B cell (primary cell): ENCODE measurements at regions not wholly inside any gene's neighbourhood (a gene's known extent, or its start where the extent isn't known, plus 50 kb on each side); places are given as distances from the start of the nearest gene placed in this dataset.

Experiments
- ATAC-seq: fragments of 200-7000 bp; cut with Tn5 transposase; one replicate; pipeline ENCODE4 v1.10.0; 2021; ENCODE audit warnings: low read depth, mild to moderate bottlenecking, moderate number of reproducible peaks, moderate library complexity
- CTCF ChIA-PET: fragments of 350-600 bp; sonication (Branson Sonifier 250); formaldehyde crosslinking; loops from one replicate; lab custom pipeline; 2021; ENCODE audit warnings: antibody characterized with exemption, inconsistent platforms; lab: Charles Lee
- POLR2A ChIA-PET: fragments of 350-600 bp; sonication (Branson Sonifier 250); formaldehyde crosslinking; loops from one replicate; lab custom pipeline; 2021; ENCODE audit warnings: antibody characterized with exemption; lab: Charles Lee
- DNase-seq: peaks from one replicate; pipeline ENCODE4 v3.0.0; 2013
- H2AFZ ChIP-seq: 2 replicates; pipeline ENCODE4 v1.6.1; 2012; ENCODE audit warnings: mild to moderate bottlenecking, low read depth, low read length; ENCODE audit not compliant: insufficient read depth, poor library complexity, severe bottlenecking
- H3K27ac ChIP-seq, 2 donors: 1 replicate in 1 of 2; 2 replicates in 1 of 2; pipeline ENCODE4 v1.5.1; 2012 to 2013; ENCODE audit warnings: low read length in 2 of 2, mild to moderate bottlenecking in 2 of 2, moderate library complexity in 1 of 2
- H3K27me3 ChIP-seq, 4 experiments: fragments of 200-600 bp in 1 of 4; sonication (generic) in 1 of 4; replicated peaks in 1 of 4; 1 replicate in 2 of 4; 2 replicates in 2 of 4; pipeline versions ENCODE4 v1.6.1 to v1.7.0; 2013 to 2016; ENCODE audit warnings: low read length in 3 of 4, mild to moderate bottlenecking in 2 of 4, mixed read lengths in 1 of 4, moderate library complexity in 1 of 4; ENCODE audit not compliant: insufficient read depth in 4 of 4, control insufficient read depth in 3 of 4; ENCODE audit errors: control extremely low read depth in 1 of 4
- H3K36me3 ChIP-seq, 2 experiments: replicated peaks in 1 of 2; 1 replicate in 1 of 2; 2 replicates in 1 of 2; pipeline versions ENCODE4 v1.6.1 to v1.7.1; 2013; ENCODE audit warnings: low read length in 1 of 2; ENCODE audit not compliant: insufficient read depth in 2 of 2, control insufficient read depth in 1 of 2; ENCODE audit errors: control extremely low read depth in 1 of 2, extremely low read depth in 1 of 2
- H3K4me1 ChIP-seq, 2 donors: fragments of 200-600 bp in 1 of 2; sonication (generic) in 1 of 2; 1 replicate in 1 of 2; 2 replicates in 1 of 2; pipeline versions ENCODE4 v1.5.1 to v1.6.1; 2013 to 2017; ENCODE audit warnings: low read length in 2 of 2; ENCODE audit not compliant: control insufficient read depth in 2 of 2, insufficient read depth in 2 of 2
- H3K4me2 ChIP-seq: replicated peaks from 2 replicates; pipeline ENCODE3; 2012; ENCODE audit warnings: mild to moderate bottlenecking, low read depth, low read length; ENCODE audit not compliant: poor library complexity, severe bottlenecking
- H3K4me3 ChIP-seq, 5 experiments: fragments of 200-600 bp in 1 of 5; sonication (generic) in 1 of 5; 1 replicate in 3 of 5; 2 replicates in 2 of 5; pipeline versions ENCODE4 v1.5.1 to v1.7.0; 2011 to 2016; ENCODE audit warnings: low read length in 4 of 5, mild to moderate bottlenecking in 4 of 5, low read depth in 2 of 5, control low read depth in 1 of 5, moderate library complexity in 1 of 5; ENCODE audit not compliant: insufficient read depth in 1 of 5; ENCODE audit errors: control extremely low read depth in 1 of 5, extremely low read depth in 1 of 5
- H3K79me2 ChIP-seq: fragments of 200-600 bp; sonication (generic); one replicate; pipeline ENCODE4 v1.6.0; 2016; ENCODE audit warnings: low read length; ENCODE audit not compliant: control insufficient read depth, insufficient read depth
- H3K9ac ChIP-seq: fragments of 200-600 bp; sonication (generic); 2 replicates; pipeline ENCODE4 v1.6.1; 2017; ENCODE audit warnings: mild to moderate bottlenecking, low read length, moderate library complexity
- H3K9me3 ChIP-seq, 3 donors: one replicate each; pipeline versions ENCODE4 v1.6.1 to v1.7.1; 2013; ENCODE audit warnings: low read length in 2 of 3; ENCODE audit not compliant: control insufficient read depth in 2 of 3, insufficient read depth in 1 of 3; ENCODE audit errors: control extremely low read depth in 1 of 3
- H4K20me1 ChIP-seq: 2 replicates; pipeline ENCODE4 v1.6.0; 2012; ENCODE audit warnings: mild to moderate bottlenecking, low read length; ENCODE audit not compliant: insufficient read depth, control insufficient read depth, poor library complexity, severe bottlenecking
- H3K27ac Mint-ChIP-seq: one replicate; pipeline ENCODE4 v1.8.0; 2021; ENCODE audit warnings: mixed read lengths
- H3K27me3 Mint-ChIP-seq: one replicate; pipeline ENCODE4 v1.8.0; 2021; ENCODE audit warnings: mixed read lengths
- H3K4me1 Mint-ChIP-seq: one replicate; pipeline ENCODE4 v1.8.0; 2021; ENCODE audit warnings: mixed read lengths
- H3K4me3 Mint-ChIP-seq: one replicate; pipeline ENCODE4 v1.8.0; 2021; ENCODE audit warnings: mixed read lengths
- H3K9me3 Mint-ChIP-seq: one replicate; pipeline ENCODE4 v1.8.0; 2022; ENCODE audit warnings: mixed read lengths; ENCODE audit not compliant: insufficient read depth
- EZH2 ChIP-seq: IDR thresholded peaks from 2 replicates; pipeline ENCODE4 v1.6.1; 2012; ENCODE audit warnings: borderline replicate concordance, low read depth, mild to moderate bottlenecking, moderate library complexity, low read length; ENCODE audit not compliant: insufficient read depth, poor library complexity, severe bottlenecking
- WGBS: methylation state at CpG from one replicate; pipeline ENCODE4 v1.1.5; 2013; ENCODE audit warnings: missing lambda C conversion rate; ENCODE audit not compliant: insufficient coverage; 5-methylcytosine and 5-hydroxymethylcytosine counted together
- intact Hi-C: fragments of 100-400 bp; cut with micrococcal nuclease; formaldehyde crosslinking; loops from one replicate; pipeline ENCODE4 v1.10.0; 2022
- TF ChIP-seq, protein P1 (sequence below): fragments of 200-600 bp; IDR thresholded peaks from one replicate; pipeline ENCODE4 v1.8.0; 2022; ENCODE audit warnings: antibody characterized with exemption, mild to moderate bottlenecking

DNA sequence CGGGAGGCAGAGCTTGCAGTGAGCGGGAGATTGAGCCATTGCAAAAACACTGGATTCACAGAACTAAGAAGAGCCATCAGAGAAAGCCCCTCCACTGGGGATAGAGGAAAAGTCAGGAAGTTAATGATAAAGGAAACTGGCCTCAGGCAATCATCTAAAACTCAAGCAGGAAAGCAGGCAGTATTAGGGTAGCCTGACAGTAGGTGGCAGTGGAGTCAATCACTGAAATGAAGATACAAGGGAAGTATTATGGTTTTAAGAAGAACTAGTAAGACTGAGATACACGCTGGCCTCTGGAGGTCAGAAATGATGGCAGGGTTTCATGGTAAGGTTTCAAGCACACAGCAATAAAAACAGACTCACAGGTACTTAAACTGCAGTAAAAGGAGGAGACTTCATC lies 578.3 kb downstream of the HACE1 start:
- no peak for DNase-seq
- Mint-ChIP-seq H3K27me3 (no peaks in the 10 kb centered on the region), H3K9me3 (peaks cover 4% of the 10 kb centered on the region), H3K4me3 (no peak overlapping the region), H3K4me1 (no peaks in the 10 kb centered on the region), H3K27ac (no peak overlapping the region)
- Histone ChIP-seq H3K4me2 (no peak overlapping the region), H2AFZ (no peak overlapping the region), H3K4me1 (no peaks in the 10 kb centered on the region), H3K9ac (no peak overlapping the region), H3K9me3 (no peaks in the 10 kb centered on the region), H4K20me1 (no peaks in the 10 kb centered on the region), H3K79me2 (no peaks in the 10 kb centered on the region), H3K4me3 (no peak overlapping the region), H3K27me3 (no peaks in the 10 kb centered on the region), H3K36me3 (no peaks in the 10 kb centered on the region), H3K27ac (no peak overlapping the region)
- intact Hi-C loops = no loop called here
- ATAC-seq = no peak
- no peak for TF ChIP-seq EZH2
- TF ChIP-seq, protein P1, sequence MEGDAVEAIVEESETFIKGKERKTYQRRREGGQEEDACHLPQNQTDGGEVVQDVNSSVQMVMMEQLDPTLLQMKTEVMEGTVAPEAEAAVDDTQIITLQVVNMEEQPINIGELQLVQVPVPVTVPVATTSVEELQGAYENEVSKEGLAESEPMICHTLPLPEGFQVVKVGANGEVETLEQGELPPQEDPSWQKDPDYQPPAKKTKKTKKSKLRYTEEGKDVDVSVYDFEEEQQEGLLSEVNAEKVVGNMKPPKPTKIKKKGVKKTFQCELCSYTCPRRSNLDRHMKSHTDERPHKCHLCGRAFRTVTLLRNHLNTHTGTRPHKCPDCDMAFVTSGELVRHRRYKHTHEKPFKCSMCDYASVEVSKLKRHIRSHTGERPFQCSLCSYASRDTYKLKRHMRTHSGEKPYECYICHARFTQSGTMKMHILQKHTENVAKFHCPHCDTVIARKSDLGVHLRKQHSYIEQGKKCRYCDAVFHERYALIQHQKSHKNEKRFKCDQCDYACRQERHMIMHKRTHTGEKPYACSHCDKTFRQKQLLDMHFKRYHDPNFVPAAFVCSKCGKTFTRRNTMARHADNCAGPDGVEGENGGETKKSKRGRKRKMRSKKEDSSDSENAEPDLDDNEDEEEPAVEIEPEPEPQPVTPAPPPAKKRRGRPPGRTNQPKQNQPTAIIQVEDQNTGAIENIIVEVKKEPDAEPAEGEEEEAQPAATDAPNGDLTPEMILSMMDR = no peak
- ChIA-PET POLR2A (no interaction called here), CTCF (no interaction called here)
- no CpG with 5 or more reads among the region's 3 CpGs for WGBS

DNA sequence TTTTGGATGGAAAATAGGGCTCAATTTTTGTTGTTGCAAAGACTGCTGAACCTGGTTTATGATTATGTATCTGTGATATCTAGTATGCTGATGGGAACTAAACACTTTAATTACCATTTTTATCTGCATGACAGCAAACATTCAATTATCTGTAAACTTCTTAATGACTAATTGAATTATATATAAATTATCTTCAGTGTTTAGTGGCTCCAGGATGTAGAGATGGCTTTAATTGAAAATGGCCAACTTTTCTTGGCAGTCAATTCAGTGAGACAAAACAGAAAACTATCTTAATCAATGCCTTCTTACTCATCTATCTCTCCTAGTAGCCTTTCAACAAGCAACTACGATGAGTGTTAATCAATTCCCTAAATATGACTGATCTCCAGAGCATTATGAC lies 591.3 kb downstream of the HACE1 start:
- ChIA-PET POLR2A (no interaction called here), CTCF (no interaction called here)
- Histone ChIP-seq H4K20me1 (no peaks in the 10 kb centered on the region), H3K9ac (no peak overlapping the region), H2AFZ (no peak overlapping the region), H3K4me2 (no peak overlapping the region), H3K4me3 (no peak overlapping the region), H3K9me3 (no peaks in the 10 kb centered on the region), H3K27ac (no peak overlapping the region), H3K4me1 (no peaks in the 10 kb centered on the region), H3K27me3 (no peaks in the 10 kb centered on the region), H3K79me2 (no peaks in the 10 kb centered on the region), H3K36me3 (no peaks in the 10 kb centered on the region)
- intact Hi-C loops = no loop called here
- Mint-ChIP-seq H3K4me1 (no peaks in the 10 kb centered on the region), H3K4me3 (no peak overlapping the region), H3K27ac (no peak overlapping the region), H3K27me3 (no peaks in the 10 kb centered on the region), H3K9me3 (peaks cover 3% of the 10 kb centered on the region)
- DNase-seq (no peak), ATAC-seq (no peak)
- WGBS = 73% methylated on average over 1 of the region's 1 CpG
- TF ChIP-seq, protein P1 = no peak
- no peak for TF ChIP-seq EZH2
